ENCODE measurements at regions not wholly inside any gene's neighbourhood (a gene's known extent, or its start where the extent isn't known, plus 50 kb on each side); places are given as distances from the start of the nearest gene placed in this dataset.

- Histone ChIP-seq H3K4me3 (ENCODE audit: low read depth in 1 of 2, low read length in 1 of 2) (no peak overlapping the region), H3K27ac (no peak overlapping the region), H3K36me3 (no peaks in the 10 kb centered on the region), H3K9me3 (no peaks in the 10 kb centered on the region), H3K4me1 (ENCODE audit: control insufficient read depth in 1 of 2, insufficient read depth in 1 of 2, low read depth in 1 of 2, low read length in 1 of 2) (no peaks in the 10 kb centered on the region), H3K27me3 (peaks cover 37% of the 10 kb centered on the region)
- no peak for TF ChIP-seq CTCF (IDR thresholded peaks at IDR 0.05)
Observed at GRCh38 chr10:109457302-109457638, 466.0 kb downstream of the XPNPEP1 start.

GRCh38 chr10:109456566-109457301 lies 466.6 kb downstream of the XPNPEP1 start:
- no peak for TF ChIP-seq CTCF (IDR thresholded peaks at IDR 0.05)
- H3K27ac ChIP-seq, result no peak overlapping the region

GRCh38 chr10:109454691-109455090 lies 468.6 kb downstream of the XPNPEP1 start:
- no peaks in the 10 kb centered on the region for H3K9me3 ChIP-seq
- peaks cover 37% of the 10 kb centered on the region for H3K27me3 ChIP-seq
- H3K4me1 ChIP-seq (ENCODE audit: control insufficient read depth in 1 of 2, insufficient read depth in 1 of 2, low read depth in 1 of 2, low read length in 1 of 2), result no peaks in the 10 kb centered on the region
- H3K27ac ChIP-seq, result no peak overlapping the region
- H3K36me3 ChIP-seq, result no peaks in the 10 kb centered on the region
- no peak for TF ChIP-seq CTCF (IDR thresholded peaks at IDR 0.05)
- no peak overlapping the region for H3K4me3 ChIP-seq (ENCODE audit: low read depth in 1 of 2, low read length in 1 of 2)

More at GRCh38 chr10:109456566-109457301, 466.6 kb downstream of the XPNPEP1 start:
- Histone ChIP-seq H3K4me3 (ENCODE audit: low read depth in 1 of 2, low read length in 1 of 2) (no peak overlapping the region), H3K36me3 (no peaks in the 10 kb centered on the region), H3K4me1 (ENCODE audit: control insufficient read depth in 1 of 2, insufficient read depth in 1 of 2, low read depth in 1 of 2, low read length in 1 of 2) (no peaks in the 10 kb centered on the region), H3K9me3 (no peaks in the 10 kb centered on the region), H3K27me3 (peaks cover 37% of the 10 kb centered on the region)

- no peak for TF ChIP-seq CTCF (IDR thresholded peaks at IDR 0.05)
- Histone ChIP-seq H3K27ac (no peak overlapping the region), H3K4me1 (ENCODE audit: control insufficient read depth in 1 of 2, insufficient read depth in 1 of 2, low read depth in 1 of 2, low read length in 1 of 2) (no peaks in the 10 kb centered on the region), H3K27me3 (peaks cover 18% of the 10 kb centered on the region), H3K36me3 (no peaks in the 10 kb centered on the region), H3K9me3 (no peaks in the 10 kb centered on the region), H3K4me3 (ENCODE audit: low read depth in 1 of 2, low read length in 1 of 2) (no peak overlapping the region)
Observed at GRCh38 chr10:109451879-109452278, 471.4 kb downstream of the XPNPEP1 start.

GRCh38 chr10:109450702-109451101 lies 472.6 kb downstream of the XPNPEP1 start:
- H3K36me3 ChIP-seq, result no peaks in the 10 kb centered on the region

More at GRCh38 chr10:109450702-109451101, 472.6 kb downstream of the XPNPEP1 start:
- H3K4me1 ChIP-seq (ENCODE audit: control insufficient read depth in 1 of 2, insufficient read depth in 1 of 2, low read depth in 1 of 2, low read length in 1 of 2), result no peaks in the 10 kb centered on the region
- no peak overlapping the region for H3K4me3 ChIP-seq (ENCODE audit: low read depth in 1 of 2, low read length in 1 of 2)
- TF ChIP-seq CTCF (IDR thresholded peaks at IDR 0.05), result no peak
- H3K27me3 ChIP-seq, result peaks cover 6% of the 10 kb centered on the region
- H3K27ac ChIP-seq, result no peak overlapping the region
- no peaks in the 10 kb centered on the region for H3K9me3 ChIP-seq
